Endothelial cell of umbilical vein (primary cell): ENCODE measurements at regions not wholly inside any gene's neighbourhood (a gene's known extent, or its start where the extent isn't known, plus 50 kb on each side); places are given as distances from the start of the nearest gene placed in this dataset.

Experiments used
- BruUV-seq: library from RNA; stranded (reverse); fragments of 400-500 nt; replicated peaks from 2 replicates; lab custom pipeline; 2021; lab: Mats Ljungman, UMichigan
- CTCF ChIA-PET: fragments of 300-600, 350-600 bp; sonication (Branson Sonifier 250); formaldehyde crosslinking; loops from one replicate; lab custom pipeline; 2021; ENCODE audit warnings: antibody characterized with exemption, inconsistent platforms; lab: Charles Lee
- POLR2A ChIA-PET: fragments of 300-600, 350-600 bp; sonication (Branson Sonifier 250); formaldehyde crosslinking; loops from one replicate; lab custom pipeline; 2021; ENCODE audit warnings: antibody characterized with exemption, inconsistent platforms; lab: Charles Lee
- DNase-seq: peaks from one replicate; pipeline ENCODE4 v3.0.0-alpha.2; 2011; ENCODE audit warnings: low read depth, low spot score
- FAIRE-seq: peaks from 2 replicates; lab custom pipeline; 2011; peaks lifted over from hg19 to GRCh38; lab: Jason Lieb, UNC
- H2AFZ ChIP-seq: 2 replicates; pipeline ENCODE4 v1.6.0; 2012; ENCODE audit warnings: low read depth, low read length, control low read depth, inconsistent platforms
- H3K27ac ChIP-seq: 2 replicates; pipeline ENCODE4 v1.5.1; 2011; ENCODE audit warnings: low read depth, mild to moderate bottlenecking, control low read depth, low read length, moderate library complexity; ENCODE audit not compliant: insufficient read depth
- H3K27me3 ChIP-seq, 2 experiments: 2 replicates each; pipeline versions ENCODE4 v1.6.0 to v1.6.1; 2011; ENCODE audit warnings: low read length in 2 of 2, mixed read lengths in 1 of 2; ENCODE audit not compliant: control insufficient read depth in 2 of 2, insufficient read depth in 2 of 2
- H3K36me3 ChIP-seq, 2 experiments: 2 replicates in 1 of 2; 3 replicates in 1 of 2; pipeline ENCODE4 v1.5.1; 2011; ENCODE audit warnings: low read length in 2 of 2, mild to moderate bottlenecking in 1 of 2, moderate library complexity in 1 of 2; ENCODE audit not compliant: control insufficient read depth in 2 of 2, insufficient read depth in 2 of 2; ENCODE audit errors: extremely low read depth in 1 of 2
- H3K4me1 ChIP-seq: 3 replicates; pipeline ENCODE4 v1.5.1; 2011; ENCODE audit warnings: mild to moderate bottlenecking, low read length; ENCODE audit not compliant: control insufficient read depth, insufficient read depth; ENCODE audit errors: extremely low read depth
- H3K4me2 ChIP-seq: 2 replicates; pipeline ENCODE4 v1.6.1; 2011; ENCODE audit warnings: low read length, control low read depth, mixed read lengths; ENCODE audit not compliant: insufficient read depth
- H3K4me3 ChIP-seq, 3 experiments: fragments of 200-600 bp in 1 of 3; sonication (generic), shearing (Covaris generic) in 1 of 3; replicated peaks in 1 of 3; 2 replicates each; pipeline ENCODE4 v1.5.1; 2011 to 2016; ENCODE audit warnings: control low read depth in 3 of 3, low read length in 3 of 3, mild to moderate bottlenecking in 2 of 3, inconsistent platforms in 1 of 3, low read depth in 1 of 3, moderate library complexity in 1 of 3; ENCODE audit not compliant: insufficient read depth in 1 of 3
- H3K79me2 ChIP-seq: 2 replicates; pipeline ENCODE4 v1.6.0; 2012; ENCODE audit warnings: low read length, inconsistent platforms; ENCODE audit not compliant: control insufficient read depth, insufficient read depth
- H3K9ac ChIP-seq: replicated peaks from 2 replicates; pipeline ENCODE3; 2011; ENCODE audit warnings: low read length, control low read depth; ENCODE audit not compliant: insufficient read depth; ENCODE audit errors: extremely low read depth
- H3K9me1 ChIP-seq: replicated peaks from 3 replicates; pipeline ENCODE4 v1.6.0; 2011; ENCODE audit warnings: mild to moderate bottlenecking, low read length; ENCODE audit not compliant: control insufficient read depth, insufficient read depth; ENCODE audit errors: extremely low read depth
- H3K9me3 ChIP-seq: replicated peaks from 2 replicates; pipeline ENCODE4 v1.5.1; 2012; ENCODE audit warnings: low read length, inconsistent platforms; ENCODE audit not compliant: control insufficient read depth, insufficient read depth
- H4K20me1 ChIP-seq: replicated peaks from 2 replicates; pipeline ENCODE3; 2011; ENCODE audit warnings: mild to moderate bottlenecking, low read length; ENCODE audit not compliant: control insufficient read depth, insufficient read depth; ENCODE audit errors: extremely low read depth
- CTCF ChIP-seq, 2 donors: IDR thresholded peaks; 1 replicate in 1 of 2; 2 replicates in 1 of 2; pipeline ENCODE4 v1.5.1; 2011; ENCODE audit warnings: low read length in 2 of 2, mild to moderate bottlenecking in 2 of 2, moderate library complexity in 2 of 2, control low read depth in 1 of 2, inconsistent platforms in 1 of 2, low read depth in 1 of 2; ENCODE audit not compliant: insufficient read depth in 1 of 2; ENCODE audit errors: extremely low read depth in 1 of 2
- EZH2 ChIP-seq: IDR thresholded peaks from 2 replicates; pipeline ENCODE4 v1.6.1; 2012; ENCODE audit warnings: borderline replicate concordance, low read depth, mild to moderate bottlenecking, moderate library complexity, low read length, inconsistent platforms; ENCODE audit not compliant: severe bottlenecking
- FOS ChIP-seq: IDR thresholded peaks from 2 replicates; pipeline ENCODE4 v1.6.1; 2011; ENCODE audit warnings: mild to moderate bottlenecking, low read length, moderate library complexity, borderline replicate concordance; ENCODE audit not compliant: insufficient read depth
- GATA2 ChIP-seq: IDR thresholded peaks from 2 replicates; pipeline ENCODE4 v1.7.0; 2011; ENCODE audit warnings: low read depth, mild to moderate bottlenecking, moderate library complexity, mixed read lengths, low read length; ENCODE audit not compliant: insufficient read length, insufficient read depth
- JUN ChIP-seq: IDR thresholded peaks from 2 replicates; pipeline ENCODE4 v1.6.1; 2011; ENCODE audit warnings: borderline replicate concordance, low read depth; ENCODE audit not compliant: insufficient read length, insufficient read depth
- MAX ChIP-seq: IDR thresholded peaks from 2 replicates; pipeline ENCODE4 v1.6.1; 2011; ENCODE audit not compliant: insufficient read depth, insufficient read length
- MYC ChIP-seq: IDR thresholded peaks from one replicate; pipeline ENCODE4 v1.6.1; 2011; ENCODE audit warnings: mild to moderate bottlenecking, low read depth, low read length
- POLR2A ChIP-seq: IDR thresholded peaks from 2 replicates; pipeline ENCODE4 v1.6.1; 2012; ENCODE audit warnings: low read depth, mild to moderate bottlenecking, control low read depth, low read length
- POLR2AphosphoS5 ChIP-seq: IDR thresholded peaks from 2 replicates; pipeline ENCODE4 v1.6.1; 2012; ENCODE audit warnings: low read depth, mild to moderate bottlenecking, control low read depth, low read length, moderate library complexity; ENCODE audit not compliant: insufficient read depth
- dilution Hi-C: fragments of 300-500 bp; cut with MboI; formaldehyde crosslinking; loops from one replicate; pipeline ENCODE4 v1.15.0; 2019; ENCODE audit warnings: low sequenced_read_pairs; ENCODE audit not compliant: extremely low pct_ligation_motif_present
- intact Hi-C: fragments of 100-400 bp; cut with micrococcal nuclease; formaldehyde crosslinking; loops from one replicate; pipeline ENCODE4 v1.10.0; 2022

GRCh38 chr12:60394665-60395064, 798.8 kb downstream of the SLC16A7 start:
- Histone ChIP-seq H2AFZ (peak overlapping the region; percentile 53), H3K27ac (no peak overlapping the region), H4K20me1 (no peaks in the 10 kb centered on the region), H3K79me2 (no peaks in the 10 kb centered on the region), H3K4me3 (no peak overlapping the region), H3K4me1 (peaks cover 7% of the 10 kb centered on the region), H3K36me3 (no peaks in the 10 kb centered on the region), H3K9ac (no peak overlapping the region), H3K27me3 (no peaks in the 10 kb centered on the region), H3K9me3 (no peaks in the 10 kb centered on the region), H3K4me2 (peak overlapping the region; percentile 41), H3K9me1 (no peaks in the 10 kb centered on the region)
- ChIA-PET POLR2A (no interaction called here), CTCF (interaction anchor here (0.7 to 1.6 kb wide), 3 partner anchors 10 to 288 kb away, joined by 3 to 4 read pairs (median 3); no protein-coding TSS in a partner anchor)
- DNase-seq (peak; percentile 79), FAIRE-seq (peak; percentile 80)
- no TSS peak for BruUV-seq
- intact Hi-C loops (loop anchor here (2.0 kb wide), 1 partner anchor 42 kb away; no protein-coding TSS in a partner anchor), dilution Hi-C loops (no loop called here)
- peak; percentile 81 for TF ChIP-seq FOS
- TF ChIP-seq JUN: peak; percentile 90
- no peak for TF ChIP-seq CTCF (IDR thresholded peaks at IDR 0.05; ENCODE audit: extremely low read depth in 1 of 2, insufficient read depth in 1 of 2, low read depth in 1 of 2, low read length in 2 of 2)
- TF ChIP-seq MYC: no peak
- no peak for TF ChIP-seq POLR2AphosphoS5
- TF ChIP-seq MAX: no peak
- no peak for TF ChIP-seq EZH2
- TF ChIP-seq GATA2: no peak
- no peak for TF ChIP-seq POLR2A
